ENCODE measurements at regions not wholly inside any gene's neighbourhood (a gene's known extent, or its start where the extent isn't known, plus 50 kb on each side); places are given as distances from the start of the nearest gene placed in this dataset. TPM values are rescaled to one million over a fixed set of nuclear protein-coding genes. Genes with fewer than 3 reads are reported as not detected.
A peak's percentile ranks its signal among the peaks of the same experiment; 100 is the strongest.

DNA sequence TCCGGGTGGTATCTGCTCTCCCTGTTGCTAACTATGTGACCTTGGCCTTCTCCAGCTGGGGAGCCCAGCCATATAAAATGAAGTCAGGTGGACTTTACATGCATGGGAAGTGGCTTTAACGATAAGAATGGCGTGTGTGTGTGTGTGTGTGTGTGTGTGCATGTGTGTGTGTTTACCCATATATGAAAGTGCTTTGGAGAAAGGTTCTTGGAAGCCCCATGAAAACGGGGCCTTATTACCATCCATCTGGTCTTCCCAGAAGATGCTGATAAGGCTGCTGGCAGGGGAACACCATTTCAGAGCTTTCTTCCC lies 94.8 kb downstream of the LRRC74A start:
- Histone ChIP-seq H3K4me3 (no peak overlapping the region), H3K36me3 (no peaks in the 10 kb centered on the region), H3K4me1 (peaks cover 56% of the 10 kb centered on the region), H3K9me3 (no peaks in the 10 kb centered on the region), H3K27me3 (no peaks in the 10 kb centered on the region), H3K27ac (no peak overlapping the region)
- no peak for DNase-seq (ENCODE audit: extremely low spot score in 2 of 2)
- TF ChIP-seq, protein P1, sequence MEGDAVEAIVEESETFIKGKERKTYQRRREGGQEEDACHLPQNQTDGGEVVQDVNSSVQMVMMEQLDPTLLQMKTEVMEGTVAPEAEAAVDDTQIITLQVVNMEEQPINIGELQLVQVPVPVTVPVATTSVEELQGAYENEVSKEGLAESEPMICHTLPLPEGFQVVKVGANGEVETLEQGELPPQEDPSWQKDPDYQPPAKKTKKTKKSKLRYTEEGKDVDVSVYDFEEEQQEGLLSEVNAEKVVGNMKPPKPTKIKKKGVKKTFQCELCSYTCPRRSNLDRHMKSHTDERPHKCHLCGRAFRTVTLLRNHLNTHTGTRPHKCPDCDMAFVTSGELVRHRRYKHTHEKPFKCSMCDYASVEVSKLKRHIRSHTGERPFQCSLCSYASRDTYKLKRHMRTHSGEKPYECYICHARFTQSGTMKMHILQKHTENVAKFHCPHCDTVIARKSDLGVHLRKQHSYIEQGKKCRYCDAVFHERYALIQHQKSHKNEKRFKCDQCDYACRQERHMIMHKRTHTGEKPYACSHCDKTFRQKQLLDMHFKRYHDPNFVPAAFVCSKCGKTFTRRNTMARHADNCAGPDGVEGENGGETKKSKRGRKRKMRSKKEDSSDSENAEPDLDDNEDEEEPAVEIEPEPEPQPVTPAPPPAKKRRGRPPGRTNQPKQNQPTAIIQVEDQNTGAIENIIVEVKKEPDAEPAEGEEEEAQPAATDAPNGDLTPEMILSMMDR (IDR thresholded peaks at IDR 0.05), result no peak
- TF ChIP-seq POLR2AphosphoS5 (IDR thresholded peaks at IDR 0.05; ENCODE audit: insufficient read depth in 1 of 2, low read depth in 1 of 2), result no peak
- TF ChIP-seq POLR2A (IDR thresholded peaks at IDR 0.05), result no peak
- intact Hi-C loops (cut with DNase I), result loop anchor here (5.0 kb wide), 1 partner anchor 41 kb away; no protein-coding TSS in a partner anchor

DNA sequence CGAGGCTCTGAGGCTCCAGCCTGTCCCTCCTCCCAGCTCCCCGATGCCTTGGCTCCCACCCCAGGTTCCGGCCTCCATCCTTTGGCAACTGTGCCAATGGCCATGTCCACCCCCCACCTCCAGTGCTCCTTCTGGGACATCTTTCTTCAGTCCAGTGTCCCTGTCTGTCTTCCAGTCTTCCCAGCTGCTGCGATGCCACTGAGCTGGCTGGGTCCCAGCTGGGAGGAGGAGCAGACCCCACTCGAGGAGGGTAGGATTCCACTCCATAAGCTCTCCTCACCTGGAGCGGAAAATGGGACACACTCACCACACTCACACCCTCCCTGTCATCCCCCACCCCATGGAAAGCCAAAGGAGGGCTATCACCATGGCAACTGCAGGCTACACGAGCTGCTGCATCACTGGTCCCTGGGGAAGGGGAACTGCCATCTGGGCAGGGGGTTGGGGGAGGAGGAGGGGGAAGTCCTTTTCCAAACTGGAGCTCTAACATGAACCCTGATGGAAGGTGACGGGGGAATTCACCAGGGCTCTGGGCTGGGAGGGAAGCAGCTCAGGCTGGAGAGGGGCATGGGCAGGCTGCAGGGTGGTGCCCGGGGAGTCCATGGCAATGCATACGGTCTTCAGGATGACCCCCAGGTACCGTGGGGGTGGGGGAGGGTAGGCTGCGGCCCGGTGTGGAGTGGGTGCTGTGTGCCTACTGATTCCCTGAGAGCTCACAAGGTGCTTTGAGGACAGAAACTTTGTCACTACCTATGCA lies 94.3 kb downstream of the LRRC74A start:
- TF ChIP-seq POLR2A (IDR thresholded peaks at IDR 0.05) (no peak), POLR2AphosphoS5 (IDR thresholded peaks at IDR 0.05; ENCODE audit: insufficient read depth in 1 of 2, low read depth in 1 of 2) (no peak)
- TF ChIP-seq, protein P1 (IDR thresholded peaks at IDR 0.05), result no peak
- Histone ChIP-seq H3K27ac (peak overlapping the region; percentile 83), H3K4me1 (peaks cover 61% of the 10 kb centered on the region), H3K9me3 (no peaks in the 10 kb centered on the region), H3K27me3 (no peaks in the 10 kb centered on the region), H3K4me3 (no peak overlapping the region), H3K36me3 (no peaks in the 10 kb centered on the region)
- intact Hi-C loops (cut with DNase I), result loop anchor here (5.0 kb wide), 1 partner anchor 42 kb away; no protein-coding TSS in a partner anchor
- DNase-seq (ENCODE audit: extremely low spot score in 2 of 2), result no peak

DNA sequence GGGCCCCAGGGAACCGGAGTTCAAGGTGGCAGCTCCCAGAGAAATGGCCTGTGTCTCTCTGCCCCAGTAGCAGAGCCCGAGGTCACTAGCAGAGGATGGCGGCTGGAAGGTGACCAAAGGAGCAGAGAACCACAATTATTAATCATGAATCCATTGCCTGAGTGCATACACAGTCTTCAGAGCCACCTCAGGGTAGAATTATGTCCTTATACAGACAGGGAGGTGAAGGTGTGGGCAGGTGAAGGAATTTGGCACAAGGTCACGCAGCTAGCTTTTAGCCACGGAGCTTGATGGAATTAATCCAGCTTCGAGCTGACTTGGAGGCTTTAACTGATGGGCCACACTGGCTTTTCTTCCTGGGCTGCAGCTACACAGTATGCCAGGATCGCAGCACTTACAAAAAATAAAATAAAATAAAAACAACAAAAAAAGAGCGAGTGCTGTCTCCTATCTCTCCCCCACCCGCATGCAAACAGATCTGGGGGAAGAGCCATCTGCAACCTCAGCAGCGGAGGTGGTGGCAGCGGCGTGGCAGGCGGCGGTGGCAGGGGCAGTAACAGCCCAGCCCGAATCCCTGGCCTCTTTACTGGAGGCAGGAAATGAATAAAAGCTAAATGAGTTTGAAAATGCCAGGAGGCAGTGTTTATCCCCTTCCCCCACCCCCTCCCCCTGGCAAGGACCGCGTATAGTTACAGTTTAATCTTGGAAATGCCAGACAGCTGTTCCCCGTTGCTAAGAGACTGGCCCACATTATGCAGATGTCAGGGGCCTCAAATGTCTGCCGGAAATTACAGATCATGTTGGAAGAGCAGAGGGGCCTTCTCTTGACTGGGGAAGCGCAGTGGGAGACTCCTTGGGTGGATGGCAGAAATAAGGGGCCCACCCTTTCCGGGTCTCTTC lies 93.5 kb downstream of the LRRC74A start:
- Histone ChIP-seq H3K4me3 (no peak overlapping the region), H3K27me3 (no peaks in the 10 kb centered on the region), H3K9me3 (no peaks in the 10 kb centered on the region), H3K4me1 (peaks cover 70% of the 10 kb centered on the region), H3K36me3 (no peaks in the 10 kb centered on the region), H3K27ac (peak overlapping the region; percentile 83)
- intact Hi-C loops (cut with DNase I), result loop anchor here (5.0 kb wide), 3 partner anchors 43 to 123 kb away; partner anchors contain the start of gene IRF2BPL
- DNase-seq (ENCODE audit: extremely low spot score in 2 of 2), result no peak
- TF ChIP-seq POLR2A (IDR thresholded peaks at IDR 0.05), result no peak
- TF ChIP-seq, protein P1 (IDR thresholded peaks at IDR 0.05), result no peak
- TF ChIP-seq POLR2AphosphoS5 (IDR thresholded peaks at IDR 0.05; ENCODE audit: insufficient read depth in 1 of 2, low read depth in 1 of 2), result no peak

Small RNAs in the stretch of these regions (small RNA-seq; reads per million reads assigned to genes)
- gene RN7SL356P, result not detected

Measured in vagina (tissue), 2 donors.